Activated naive CD8-positive, alpha-beta T cell treated with anti-CD3 and anti-CD28 coated beads, Interleukin-2, amount 50 U/mL, for 24 hours (primary cell): ENCODE measurements at regions not wholly inside any gene's neighbourhood (a gene's known extent, or its start where the extent isn't known, plus 50 kb on each side); places are given as distances from the start of the nearest gene placed in this dataset.

Source experiments
- ATAC-seq: fragments of 150-1000 bp; cut with Tn5 transposase; one replicate; pipeline ENCODE4 v1.10.0; 2021
- DNase-seq: peaks from one replicate; pipeline ENCODE4 v3.0.0; 2021
- H3K27ac Mint-ChIP-seq: one replicate; pipeline ENCODE4 v1.8.0; 2021; ENCODE audit warnings: mild to moderate bottlenecking, mixed read lengths
- H3K27me3 Mint-ChIP-seq: one replicate; pipeline ENCODE4 v1.8.0; 2021; ENCODE audit warnings: mixed read lengths
- H3K36me3 Mint-ChIP-seq: one replicate; pipeline ENCODE4 v1.8.0; 2021; ENCODE audit warnings: low read depth, mixed read lengths
- H3K4me1 Mint-ChIP-seq: one replicate; pipeline ENCODE4 v1.8.0; 2021; ENCODE audit warnings: mixed read lengths
- H3K4me3 Mint-ChIP-seq: one replicate; pipeline ENCODE4 v1.8.0; 2021; ENCODE audit warnings: mild to moderate bottlenecking, moderate library complexity, mixed read lengths
- H3K9me3 Mint-ChIP-seq: one replicate; pipeline ENCODE4 v1.8.0; 2021; ENCODE audit warnings: mixed read lengths

DNA sequence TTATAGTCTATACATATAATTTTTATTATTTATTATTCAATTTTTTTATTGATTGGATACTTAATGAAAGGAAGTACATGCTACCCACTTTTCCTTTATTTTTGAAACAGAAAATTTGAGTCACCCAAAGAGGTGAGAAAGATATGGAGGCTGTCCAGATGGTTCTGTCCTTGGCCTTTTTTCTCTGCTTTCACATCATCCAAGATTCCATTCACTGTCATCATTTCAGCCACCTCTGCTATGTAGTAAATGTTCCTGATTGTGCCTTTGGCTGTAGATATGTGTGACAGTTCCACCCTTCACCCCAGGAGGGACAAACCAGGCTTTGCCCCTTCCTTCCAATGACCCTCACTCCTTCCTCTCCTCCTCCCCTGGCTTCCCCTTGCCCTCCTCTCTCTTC, 675.7 kb upstream of the ID2 start:
- H3K9me3 Mint-ChIP-seq, result no peaks in the 10 kb centered on the region
- ATAC-seq (no peak), DNase-seq (no peak)
- peaks cover 6% of the 10 kb centered on the region for H3K4me1 Mint-ChIP-seq
- H3K36me3 Mint-ChIP-seq, result no peaks in the 10 kb centered on the region
- H3K27me3 Mint-ChIP-seq, result no peaks in the 10 kb centered on the region
- H3K4me3 Mint-ChIP-seq, result no peak overlapping the region
- H3K27ac Mint-ChIP-seq, result no peak overlapping the region

DNA sequence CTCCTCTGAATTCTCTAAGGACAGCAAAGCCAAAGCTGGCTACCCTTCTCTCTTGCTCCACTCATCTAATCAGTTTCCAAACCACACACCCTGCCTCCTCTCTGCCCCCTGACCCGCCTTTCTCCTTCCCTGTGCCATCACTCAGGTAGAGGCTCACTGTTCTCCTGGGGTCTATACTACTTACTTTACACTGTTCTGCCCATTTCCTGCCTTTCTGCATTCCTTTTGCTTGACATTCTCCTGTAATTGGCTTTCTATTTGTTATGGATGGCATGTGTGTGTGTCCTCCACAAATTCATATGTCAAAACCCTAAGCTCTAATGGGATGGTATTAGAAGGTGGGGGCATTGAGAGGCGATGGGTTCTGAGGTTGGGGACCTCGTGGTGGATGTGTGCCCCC, 675.2 kb upstream of the ID2 start:
- H3K4me1 Mint-ChIP-seq, result peaks cover 6% of the 10 kb centered on the region
- no peaks in the 10 kb centered on the region for H3K27me3 Mint-ChIP-seq
- H3K36me3 Mint-ChIP-seq, result no peaks in the 10 kb centered on the region
- no peaks in the 10 kb centered on the region for H3K9me3 Mint-ChIP-seq
- no peak overlapping the region for H3K27ac Mint-ChIP-seq
- DNase-seq, result no peak
- ATAC-seq, result no peak
- no peak overlapping the region for H3K4me3 Mint-ChIP-seq

- DNase-seq (no peak), ATAC-seq (no peak)
- Mint-ChIP-seq H3K4me3 (no peak overlapping the region), H3K9me3 (no peaks in the 10 kb centered on the region), H3K27me3 (no peaks in the 10 kb centered on the region), H3K36me3 (no peaks in the 10 kb centered on the region), H3K4me1 (peaks cover 6% of the 10 kb centered on the region), H3K27ac (no peak overlapping the region)
Observed at GRCh38 chr2:8009010-8009597, 672.8 kb upstream of the ID2 start.

DNA sequence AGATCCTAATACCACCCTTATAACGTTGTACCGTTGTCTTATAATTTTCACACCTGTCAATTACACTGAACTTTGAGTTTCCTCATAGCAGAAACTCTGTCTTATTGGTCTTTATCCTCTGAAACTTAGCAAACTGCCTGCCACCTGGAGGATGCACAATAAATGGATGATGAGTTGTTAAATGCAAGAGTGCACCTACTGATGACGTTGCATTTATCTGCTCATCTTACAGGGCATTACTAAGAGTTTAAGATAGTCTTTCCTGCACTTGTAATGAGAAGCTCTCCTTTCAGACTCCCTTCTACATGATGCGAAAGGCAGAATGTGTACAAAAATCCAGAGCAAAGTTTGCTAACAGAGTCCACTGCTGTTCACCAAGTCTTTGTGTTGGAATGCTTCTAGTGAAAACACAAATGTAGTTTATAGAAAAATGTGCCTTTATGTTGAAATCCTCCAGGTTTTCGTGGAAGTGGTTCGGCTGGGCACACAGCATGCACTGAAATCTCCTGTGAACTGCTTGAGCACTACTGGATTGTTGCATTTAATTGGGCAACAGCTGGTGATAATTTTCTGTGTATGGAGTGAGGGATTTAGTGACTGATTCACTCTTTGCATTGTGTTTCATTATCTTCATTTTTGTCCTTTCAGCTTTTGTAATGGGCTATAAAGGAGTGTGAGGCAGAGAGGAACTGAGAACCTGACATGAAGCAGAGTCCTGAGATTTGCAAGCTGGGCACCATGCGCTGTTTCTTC, 665.8 kb upstream of the ID2 start:
- no peak overlapping the region for H3K27ac Mint-ChIP-seq
- no peak for ATAC-seq
- H3K4me1 Mint-ChIP-seq, result no peaks in the 10 kb centered on the region
- no peaks in the 10 kb centered on the region for H3K27me3 Mint-ChIP-seq
- no peak for DNase-seq
- H3K36me3 Mint-ChIP-seq, result no peaks in the 10 kb centered on the region
- H3K9me3 Mint-ChIP-seq, result no peaks in the 10 kb centered on the region
- H3K4me3 Mint-ChIP-seq, result no peak overlapping the region

DNA sequence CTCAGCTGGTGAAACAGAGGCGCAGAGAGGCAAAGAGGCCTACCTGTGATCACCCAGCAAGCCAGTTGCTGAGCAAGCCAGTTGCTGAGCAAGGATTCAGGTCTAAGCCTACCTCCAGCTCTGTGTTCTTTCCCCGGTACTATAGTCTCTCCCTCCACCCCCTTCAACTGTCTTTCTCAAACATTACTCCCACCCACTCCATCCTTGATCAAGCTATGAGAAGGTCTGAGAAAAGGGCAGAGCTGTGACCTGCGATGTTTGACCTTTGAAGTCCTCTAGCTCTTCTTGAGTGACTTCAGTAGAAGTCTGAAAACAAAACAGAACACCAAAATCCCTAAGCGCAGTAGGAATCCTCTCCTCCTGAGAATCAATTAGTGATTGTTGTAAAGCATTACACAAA, 665.2 kb upstream of the ID2 start:
- no peak overlapping the region for H3K4me3 Mint-ChIP-seq
- H3K36me3 Mint-ChIP-seq, result no peaks in the 10 kb centered on the region
- DNase-seq (no peak), ATAC-seq (peak; percentile 54)
- H3K27ac Mint-ChIP-seq, result no peak overlapping the region
- no peaks in the 10 kb centered on the region for H3K9me3 Mint-ChIP-seq
- no peaks in the 10 kb centered on the region for H3K4me1 Mint-ChIP-seq
- no peaks in the 10 kb centered on the region for H3K27me3 Mint-ChIP-seq

DNA sequence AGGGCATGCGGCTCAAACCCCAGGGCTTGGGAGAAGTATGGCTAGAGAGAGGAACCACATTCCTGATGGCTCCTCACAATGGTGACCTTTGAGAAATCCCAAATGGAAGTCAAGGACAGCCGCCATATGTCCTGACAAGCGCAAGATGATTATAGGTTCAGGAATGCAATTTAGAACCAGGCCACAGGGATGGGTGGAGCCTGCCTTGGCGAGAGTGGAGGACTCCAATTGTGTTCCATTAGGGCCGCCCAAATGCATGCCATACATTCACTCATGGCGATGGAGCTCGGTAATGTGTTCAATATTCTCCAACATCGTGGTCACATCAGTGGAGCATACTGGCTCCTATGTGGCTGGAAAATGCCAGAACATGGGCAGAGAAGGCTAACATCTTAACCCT, 662.9 kb upstream of the ID2 start:
- ATAC-seq, result no peak
- H3K9me3 Mint-ChIP-seq, result peaks cover 9% of the 10 kb centered on the region
- no peaks in the 10 kb centered on the region for H3K27me3 Mint-ChIP-seq

DNA sequence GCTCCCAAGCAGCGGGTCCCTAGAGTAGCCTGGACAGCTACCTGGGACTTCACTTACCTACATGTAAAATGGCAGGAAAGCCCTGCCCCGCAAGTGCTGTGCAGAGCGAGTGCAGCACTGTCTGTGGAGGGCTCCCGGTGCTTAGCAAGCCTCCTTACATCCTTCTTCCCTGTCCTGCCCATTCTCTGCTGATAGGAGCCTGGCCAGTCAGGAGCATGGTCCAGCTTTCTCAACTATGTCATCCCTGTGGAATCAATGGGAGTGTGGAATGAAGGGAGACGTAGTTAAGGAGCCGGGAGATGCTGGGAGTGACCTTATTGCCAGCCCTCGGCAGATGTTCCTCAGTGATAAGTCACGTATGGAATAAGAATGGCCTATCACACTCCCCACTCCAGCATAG, 661.9 kb upstream of the ID2 start:
- no peak for DNase-seq
- Mint-ChIP-seq H3K27me3 (no peaks in the 10 kb centered on the region), H3K27ac (no peak overlapping the region), H3K36me3 (peaks cover 3% of the 10 kb centered on the region), H3K4me1 (peaks cover 11% of the 10 kb centered on the region), H3K4me3 (no peak overlapping the region), H3K9me3 (peaks cover 9% of the 10 kb centered on the region)
- ATAC-seq, result no peak

More for the DNA sequence above, 662.9 kb upstream of the ID2 start:
- H3K4me1 Mint-ChIP-seq, result peaks cover 11% of the 10 kb centered on the region
- no peak overlapping the region for H3K4me3 Mint-ChIP-seq
- no peak overlapping the region for H3K27ac Mint-ChIP-seq
- peaks cover 3% of the 10 kb centered on the region for H3K36me3 Mint-ChIP-seq
- DNase-seq, result no peak

DNA sequence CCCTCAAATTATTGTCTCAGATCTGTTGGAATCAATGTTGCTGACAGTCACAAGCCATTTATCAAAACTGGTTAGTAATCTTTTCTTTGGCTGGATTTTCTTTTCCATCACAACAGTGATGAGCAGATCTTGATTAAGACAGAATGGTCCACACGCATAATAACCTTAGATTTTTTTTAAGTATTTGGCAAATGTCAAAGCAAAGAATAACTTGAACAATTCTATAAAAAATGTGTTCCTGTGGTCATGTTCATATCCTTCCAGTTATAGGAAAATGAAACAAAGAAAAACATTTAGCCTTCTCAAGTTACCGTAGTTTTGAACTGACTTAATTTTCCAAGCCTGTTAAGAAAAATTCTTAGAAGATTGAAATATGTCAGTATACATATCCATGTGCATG, 659.9 kb upstream of the ID2 start:
- Mint-ChIP-seq H3K4me1 (peaks cover 11% of the 10 kb centered on the region), H3K4me3 (no peak overlapping the region), H3K27ac (no peak overlapping the region), H3K9me3 (peaks cover 9% of the 10 kb centered on the region), H3K27me3 (no peaks in the 10 kb centered on the region), H3K36me3 (peaks cover 3% of the 10 kb centered on the region)
- no peak for DNase-seq
- no peak for ATAC-seq

GRCh38 chr2:8022908-8023640, 658.8 kb upstream of the ID2 start:
- Mint-ChIP-seq H3K27me3 (no peaks in the 10 kb centered on the region), H3K36me3 (peaks cover 3% of the 10 kb centered on the region), H3K27ac (no peak overlapping the region), H3K9me3 (peaks cover 9% of the 10 kb centered on the region), H3K4me3 (no peak overlapping the region), H3K4me1 (peaks cover 11% of the 10 kb centered on the region)
- ATAC-seq (no peak), DNase-seq (no peak)

DNA sequence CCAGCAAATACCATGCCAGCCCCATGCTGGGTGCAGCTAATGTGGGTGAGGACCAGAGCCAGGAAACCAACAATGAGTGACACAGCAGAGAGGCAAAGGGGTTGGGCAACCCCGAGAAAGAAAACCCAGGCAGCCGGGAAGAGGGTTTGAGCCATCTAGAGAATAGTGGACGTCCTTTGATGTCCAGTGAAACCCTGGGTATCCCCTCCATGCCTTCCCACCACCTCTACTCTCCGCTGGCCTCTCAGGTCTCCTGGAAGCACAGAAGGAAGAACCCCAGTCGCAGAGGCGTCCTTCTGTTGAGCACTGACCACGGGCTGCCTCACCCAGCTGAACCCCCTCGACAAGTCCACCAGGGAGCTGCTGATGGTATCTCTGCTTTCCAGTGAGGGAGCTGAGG, 657.4 kb upstream of the ID2 start:
- DNase-seq, result no peak
- Mint-ChIP-seq H3K9me3 (peaks cover 9% of the 10 kb centered on the region), H3K27me3 (no peaks in the 10 kb centered on the region), H3K4me1 (peaks cover 11% of the 10 kb centered on the region), H3K4me3 (no peak overlapping the region), H3K27ac (no peak overlapping the region), H3K36me3 (peaks cover 3% of the 10 kb centered on the region)
- no peak for ATAC-seq

DNA sequence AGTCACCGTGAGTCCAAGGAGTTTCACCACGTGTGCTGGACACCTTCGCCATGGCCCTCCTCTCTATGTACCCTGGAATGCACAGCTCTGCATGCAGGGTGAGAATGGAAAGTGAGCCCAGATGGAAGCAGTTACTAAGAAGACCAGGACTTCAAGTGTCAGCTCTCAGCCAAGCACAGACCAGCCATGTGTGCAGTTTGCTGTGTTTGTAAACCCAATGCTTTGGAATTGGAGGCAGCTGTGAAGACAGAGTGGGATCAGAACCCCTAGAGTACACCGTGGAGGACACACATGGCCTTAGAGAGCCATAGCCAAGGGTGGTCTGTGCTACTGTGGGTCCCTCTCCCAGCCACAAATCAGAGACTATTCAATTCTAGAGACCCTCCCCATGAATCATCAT, 655.5 kb upstream of the ID2 start:
- Mint-ChIP-seq H3K9me3 (peaks cover 9% of the 10 kb centered on the region), H3K4me3 (no peak overlapping the region), H3K36me3 (peaks cover 3% of the 10 kb centered on the region), H3K27me3 (no peaks in the 10 kb centered on the region), H3K4me1 (peaks cover 13% of the 10 kb centered on the region), H3K27ac (no peak overlapping the region)
- DNase-seq (no peak), ATAC-seq (no peak)

- peaks cover 6% of the 10 kb centered on the region for H3K9me3 Mint-ChIP-seq
- no peak overlapping the region for H3K27ac Mint-ChIP-seq
- H3K27me3 Mint-ChIP-seq, result no peaks in the 10 kb centered on the region
- H3K4me3 Mint-ChIP-seq, result no peak overlapping the region
- H3K4me1 Mint-ChIP-seq, result peaks cover 10% of the 10 kb centered on the region
- ATAC-seq (no peak), DNase-seq (no peak)
- H3K36me3 Mint-ChIP-seq, result peaks cover 3% of the 10 kb centered on the region
Observed at GRCh38 chr2:8027387-8027786, 654.5 kb upstream of the ID2 start.

DNA sequence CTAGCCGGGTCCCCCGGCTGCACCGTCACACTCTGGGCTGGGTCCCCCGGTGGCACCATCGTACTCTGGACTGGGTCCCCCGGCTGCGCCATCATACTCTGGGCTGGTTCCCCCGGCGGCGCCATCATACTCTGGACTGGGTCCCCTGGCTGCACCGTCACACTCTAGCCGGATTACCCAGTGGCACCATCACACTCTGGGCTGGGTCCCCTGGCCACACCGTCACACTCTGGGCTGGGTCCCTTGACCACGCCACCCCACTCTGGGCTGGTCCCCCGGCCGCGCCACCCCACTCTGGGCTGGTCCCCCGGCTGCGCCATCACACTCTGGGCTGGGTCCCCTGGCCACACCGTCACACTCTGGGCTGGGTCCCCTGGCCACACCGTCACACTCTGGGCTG, 653.8 kb upstream of the ID2 start:
- Mint-ChIP-seq H3K36me3 (peaks cover 2% of the 10 kb centered on the region), H3K4me1 (peaks cover 7% of the 10 kb centered on the region), H3K27ac (no peak overlapping the region), H3K27me3 (no peaks in the 10 kb centered on the region), H3K9me3 (peaks cover 2% of the 10 kb centered on the region), H3K4me3 (no peak overlapping the region)
- ATAC-seq (no peak), DNase-seq (no peak)

- peaks cover 3% of the 10 kb centered on the region for H3K4me1 Mint-ChIP-seq
- ATAC-seq, result no peak
- no peaks in the 10 kb centered on the region for H3K9me3 Mint-ChIP-seq
- no peak overlapping the region for H3K4me3 Mint-ChIP-seq
- no peak for DNase-seq
- H3K36me3 Mint-ChIP-seq, result no peaks in the 10 kb centered on the region
- no peak overlapping the region for H3K27ac Mint-ChIP-seq
- H3K27me3 Mint-ChIP-seq, result no peaks in the 10 kb centered on the region
Observed at GRCh38 chr2:8028436-8028835, 653.4 kb upstream of the ID2 start.

- H3K27ac Mint-ChIP-seq, result no peak overlapping the region
- no peak for ATAC-seq
- no peak for DNase-seq
- no peaks in the 10 kb centered on the region for H3K27me3 Mint-ChIP-seq
- no peak overlapping the region for H3K4me3 Mint-ChIP-seq
- H3K9me3 Mint-ChIP-seq, result no peaks in the 10 kb centered on the region
- H3K36me3 Mint-ChIP-seq, result no peaks in the 10 kb centered on the region
- peaks cover 2% of the 10 kb centered on the region for H3K4me1 Mint-ChIP-seq
Observed at GRCh38 chr2:8028981-8029380, 652.9 kb upstream of the ID2 start.
